Hematopoietic multipotent progenitor cell treated with erythropoietin and hydrocortisone succinate and interleukin-3 and kit ligand, for 17 days (in vitro differentiated cells): ENCODE measurements at regions not wholly inside any gene's neighbourhood (a gene's known extent, or its start where the extent isn't known, plus 50 kb on each side); places are given as distances from the start of the nearest gene placed in this dataset.

ENCODE experiments used
- DNase-seq: peaks from one replicate; pipeline ENCODE4 v3.0.0-alpha.2; 2015; ENCODE audit warnings: low spot score

GRCh38 chr2:150617351-150617978 is 130.0 kb upstream of the RND3 start:
- DNase-seq = no peak

- no peak for DNase-seq
These were observed 125.7 kb upstream of the RND3 start for GRCh38 chr2:150612957-150613710.

GRCh38 chr2:150610670-150611279 is 123.3 kb upstream of the RND3 start:
- DNase-seq = no peak

- DNase-seq = no peak
These were observed 122.5 kb upstream of the RND3 start for GRCh38 chr2:150609831-150610582.

- no peak for DNase-seq
These were observed 120.9 kb upstream of the RND3 start for GRCh38 chr2:150608341-150608740.

- DNase-seq = no peak
These were observed 119.9 kb upstream of the RND3 start for GRCh38 chr2:150607390-150607811.

GRCh38 chr2:150606380-150607060 is 119.1 kb upstream of the RND3 start:
- no peak for DNase-seq

GRCh38 chr2:150605664-150606063 is 118.2 kb upstream of the RND3 start:
- DNase-seq = no peak

- DNase-seq = no peak
These were observed 114.0 kb upstream of the RND3 start for GRCh38 chr2:150601280-150602038.

- no peak for DNase-seq
These were observed 112.4 kb upstream of the RND3 start for GRCh38 chr2:150599889-150600288.

- no peak for DNase-seq
These were observed 110.9 kb upstream of the RND3 start for GRCh38 chr2:150598383-150598782.

GRCh38 chr2:150595803-150596470 is 108.5 kb upstream of the RND3 start:
- DNase-seq = no peak

GRCh38 chr2:150594299-150594698 is 106.8 kb upstream of the RND3 start:
- no peak for DNase-seq

GRCh38 chr2:150591496-150592285 is 104.2 kb upstream of the RND3 start:
- no peak for DNase-seq

GRCh38 chr2:150589681-150590080 is 102.2 kb upstream of the RND3 start:
- DNase-seq = no peak

- no peak for DNase-seq
These were observed 101.0 kb upstream of the RND3 start for GRCh38 chr2:150588506-150588870.

GRCh38 chr2:150587547-150588505 is 100.4 kb upstream of the RND3 start:
- no peak for DNase-seq

- DNase-seq = no peak
These were observed 99.4 kb upstream of the RND3 start for GRCh38 chr2:150586858-150587257.
